Tibial nerve (tissue), 4 donors: ENCODE measurements at regions not wholly inside any gene's neighbourhood (a gene's known extent, or its start where the extent isn't known, plus 50 kb on each side); places are given as distances from the start of the nearest gene placed in this dataset.

Source experiments
- EP300 ChIP-seq, 2 donors: sonication (generic); formaldehyde crosslinking; IDR thresholded peaks; one replicate each; pipeline ENCODE4 v1.6.1; 2017; ENCODE audit warnings: antibody characterized with exemption in 2 of 2, mild to moderate bottlenecking in 1 of 2
- POLR2A ChIP-seq, 2 donors: fragments of 450-650 bp; IDR thresholded peaks; one replicate each; pipeline ENCODE4 v1.6.1; 2017; ENCODE audit warnings: antibody characterized with exemption in 2 of 2, mild to moderate bottlenecking in 2 of 2, moderate library complexity in 2 of 2
- TF ChIP-seq, protein P1 (sequence below), 5 experiments: fragments of 200-600 bp in 3 of 5; fragments of 450-650 bp in 2 of 5; sonication (generic) in 3 of 5; IDR thresholded peaks; one replicate each; pipeline ENCODE4 v1.5.1; 2016 to 2019; ENCODE audit warnings: antibody characterized with exemption in 5 of 5, mild to moderate bottlenecking in 3 of 5, moderate library complexity in 2 of 5

- TF ChIP-seq POLR2A (IDR thresholded peaks at IDR 0.05) (no peak), EP300 (IDR thresholded peaks at IDR 0.05) (no peak)
- TF ChIP-seq, protein P1, sequence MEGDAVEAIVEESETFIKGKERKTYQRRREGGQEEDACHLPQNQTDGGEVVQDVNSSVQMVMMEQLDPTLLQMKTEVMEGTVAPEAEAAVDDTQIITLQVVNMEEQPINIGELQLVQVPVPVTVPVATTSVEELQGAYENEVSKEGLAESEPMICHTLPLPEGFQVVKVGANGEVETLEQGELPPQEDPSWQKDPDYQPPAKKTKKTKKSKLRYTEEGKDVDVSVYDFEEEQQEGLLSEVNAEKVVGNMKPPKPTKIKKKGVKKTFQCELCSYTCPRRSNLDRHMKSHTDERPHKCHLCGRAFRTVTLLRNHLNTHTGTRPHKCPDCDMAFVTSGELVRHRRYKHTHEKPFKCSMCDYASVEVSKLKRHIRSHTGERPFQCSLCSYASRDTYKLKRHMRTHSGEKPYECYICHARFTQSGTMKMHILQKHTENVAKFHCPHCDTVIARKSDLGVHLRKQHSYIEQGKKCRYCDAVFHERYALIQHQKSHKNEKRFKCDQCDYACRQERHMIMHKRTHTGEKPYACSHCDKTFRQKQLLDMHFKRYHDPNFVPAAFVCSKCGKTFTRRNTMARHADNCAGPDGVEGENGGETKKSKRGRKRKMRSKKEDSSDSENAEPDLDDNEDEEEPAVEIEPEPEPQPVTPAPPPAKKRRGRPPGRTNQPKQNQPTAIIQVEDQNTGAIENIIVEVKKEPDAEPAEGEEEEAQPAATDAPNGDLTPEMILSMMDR (IDR thresholded peaks at IDR 0.05), result no peak
These were observed 1228.1 kb downstream of the SLITRK1 start for GRCh38 chr13:82654143-82654542.
